H9 (cell line): ENCODE measurements at regions not wholly inside any gene's neighbourhood (a gene's known extent, or its start where the extent isn't known, plus 50 kb on each side); places are given as distances from the start of the nearest gene placed in this dataset.

Experiments
- DNase-seq: peaks from one replicate; pipeline ENCODE4 v3.0.0-alpha.2; 2017
- H2AFZ ChIP-seq: one replicate; pipeline ENCODE4 v1.6.1; 2013; ENCODE audit warnings: mild to moderate bottlenecking, low read length, control low read depth, moderate library complexity
- H2AK5ac ChIP-seq: 2 replicates; pipeline ENCODE4 v1.6.1; 2013; ENCODE audit warnings: low read length, control low read depth, mixed read lengths; ENCODE audit not compliant: insufficient read length
- H2BK120ac ChIP-seq: one replicate; pipeline ENCODE4 v1.6.1; 2013; ENCODE audit warnings: low read depth, mild to moderate bottlenecking, low read length, control low read depth, inconsistent platforms; ENCODE audit not compliant: poor library complexity, severe bottlenecking
- H2BK12ac ChIP-seq: 2 replicates; pipeline ENCODE4 v1.6.1; 2013; ENCODE audit warnings: low read length, control low read depth, mixed read lengths, low read depth; ENCODE audit not compliant: insufficient read length
- H2BK15ac ChIP-seq: 2 replicates; pipeline ENCODE4 v1.6.1; 2013; ENCODE audit warnings: low read depth, low read length, control low read depth
- H2BK20ac ChIP-seq: one replicate; pipeline ENCODE4 v1.6.1; 2013; ENCODE audit warnings: low read depth, mild to moderate bottlenecking, low read length, control low read depth, inconsistent platforms; ENCODE audit not compliant: poor library complexity, severe bottlenecking
- H2BK5ac ChIP-seq: 2 replicates; pipeline ENCODE4 v1.6.1; 2013; ENCODE audit warnings: low read length, control low read depth, mixed read lengths; ENCODE audit not compliant: insufficient read length
- H3K14ac ChIP-seq: 2 replicates; pipeline ENCODE4 v1.6.1; 2013; ENCODE audit warnings: low read length, control low read depth; ENCODE audit not compliant: insufficient read depth
- H3K18ac ChIP-seq: 2 replicates; pipeline ENCODE4 v1.6.1; 2013; ENCODE audit warnings: low read depth, mild to moderate bottlenecking, mixed read lengths, low read length, control low read depth; ENCODE audit not compliant: insufficient read length
- H3K23ac ChIP-seq: 2 replicates; pipeline ENCODE4 v1.6.1; 2013; ENCODE audit warnings: low read length, control low read depth, mixed read lengths, low read depth; ENCODE audit not compliant: insufficient read length
- H3K23me2 ChIP-seq: 2 replicates; pipeline ENCODE4 v1.6.1; 2013; ENCODE audit warnings: low read depth, mild to moderate bottlenecking, mixed read lengths, low read length, control low read depth; ENCODE audit not compliant: insufficient read length, poor library complexity, severe bottlenecking
- H3K27ac ChIP-seq: 2 replicates; pipeline ENCODE4 v1.5.1; 2013; ENCODE audit warnings: low read length, control low read depth, mixed read lengths, low read depth; ENCODE audit not compliant: insufficient read length
- H3K27me3 ChIP-seq: 2 replicates; pipeline ENCODE4 v1.6.1; 2013; ENCODE audit warnings: low read length, control low read depth, inconsistent platforms; ENCODE audit not compliant: insufficient read depth
- H3K4ac ChIP-seq: 2 replicates; pipeline ENCODE4 v1.6.1; 2013; ENCODE audit warnings: low read depth, mild to moderate bottlenecking, control low read depth, inconsistent platforms, low read length, moderate library complexity
- H3K4me1 ChIP-seq: 2 replicates; pipeline ENCODE4 v1.6.1; 2013; ENCODE audit warnings: low read length, control low read depth, inconsistent platforms; ENCODE audit not compliant: insufficient read depth
- H3K4me2 ChIP-seq: 2 replicates; pipeline ENCODE4 v1.6.1; 2013; ENCODE audit warnings: low read length, control low read depth, mixed read lengths; ENCODE audit not compliant: insufficient read length, insufficient read depth
- H3K56ac ChIP-seq: 2 replicates; pipeline ENCODE4 v1.6.1; 2013; ENCODE audit warnings: low read depth, mild to moderate bottlenecking, mixed read lengths, low read length, control low read depth; ENCODE audit not compliant: insufficient read length
- H3K79me1 ChIP-seq: 2 replicates; pipeline ENCODE4 v1.6.1; 2013; ENCODE audit warnings: low read depth, mild to moderate bottlenecking, moderate library complexity, low read length, control low read depth, inconsistent platforms; ENCODE audit not compliant: insufficient read depth, poor library complexity, severe bottlenecking
- H3K79me2 ChIP-seq: 2 replicates; pipeline ENCODE4 v1.6.1; 2013; ENCODE audit warnings: low read length, control low read depth, inconsistent platforms; ENCODE audit not compliant: insufficient read depth
- H3K9ac ChIP-seq: 2 replicates; pipeline ENCODE4 v1.6.1; 2013; ENCODE audit warnings: low read length, control low read depth, mixed read lengths; ENCODE audit not compliant: insufficient read length; ENCODE audit errors: extremely low read depth
- H3K9me3 ChIP-seq: one replicate; pipeline ENCODE4 v1.6.1; 2013; ENCODE audit warnings: low read depth, low read length, inconsistent platforms; ENCODE audit not compliant: control insufficient read depth
- H3T11ph ChIP-seq: one replicate; pipeline ENCODE4 v1.6.1; 2013; ENCODE audit warnings: mild to moderate bottlenecking, low read length, control low read depth, inconsistent platforms
- H4K20me1 ChIP-seq: one replicate; pipeline ENCODE4 v1.6.1; 2013; ENCODE audit not compliant: control insufficient read depth, insufficient read length, insufficient read depth
- H4K5ac ChIP-seq: 2 replicates; pipeline ENCODE4 v1.6.1; 2013; ENCODE audit warnings: low read depth, mild to moderate bottlenecking, mixed read lengths, low read length, control low read depth; ENCODE audit not compliant: insufficient read length
- H4K8ac ChIP-seq: replicated peaks from 2 replicates; pipeline ENCODE4 v1.6.1; 2013; ENCODE audit warnings: low read length, control low read depth, mixed read lengths, low read depth; ENCODE audit not compliant: insufficient read length
- H4K91ac ChIP-seq: 2 replicates; pipeline ENCODE4 v1.6.1; 2013; ENCODE audit warnings: low read depth, mild to moderate bottlenecking, moderate library complexity, mixed read lengths, low read length, control low read depth; ENCODE audit not compliant: insufficient read length
- H3K27ac Mint-ChIP-seq, 3 experiments: 2 replicates in 2 of 3; 3 replicates in 1 of 3; pipeline ENCODE4 v1.8.0; 2020 to 2021; ENCODE audit warnings: mixed read lengths in 3 of 3, mild to moderate bottlenecking in 1 of 3, moderate library complexity in 1 of 3
- H3K27me3 Mint-ChIP-seq: 2 replicates; pipeline ENCODE4 v1.8.0; 2021; ENCODE audit warnings: low read depth, mild to moderate bottlenecking, moderate library complexity, mixed read lengths
- H3K36me3 Mint-ChIP-seq, 3 experiments: 2 replicates in 2 of 3; 3 replicates in 1 of 3; pipeline ENCODE4 v1.8.0; 2020 to 2021; ENCODE audit warnings: low read depth in 3 of 3, mixed read lengths in 3 of 3; ENCODE audit not compliant: insufficient read depth in 1 of 3
- H3K4me1 Mint-ChIP-seq, 2 experiments: 2 replicates each; pipeline ENCODE4 v1.8.0; 2020; ENCODE audit warnings: mixed read lengths in 2 of 2
- H3K4me3 Mint-ChIP-seq, 2 experiments: 2 replicates in 1 of 2; 3 replicates in 1 of 2; pipeline ENCODE4 v1.8.0; 2020 to 2021; ENCODE audit warnings: mild to moderate bottlenecking in 2 of 2, mixed read lengths in 2 of 2, moderate library complexity in 1 of 2
- H3K9me3 Mint-ChIP-seq, 2 experiments: 2 replicates in 1 of 2; 3 replicates in 1 of 2; pipeline ENCODE4 v1.8.0; 2020; ENCODE audit warnings: mild to moderate bottlenecking in 2 of 2, mixed read lengths in 2 of 2, moderate library complexity in 1 of 2
- WGBS: extraction: QIAGEN DNeasy Blood & Tissue Kit; methylation state at CpG from one replicate; pipeline ENCODE4 v1.1.7; 2013; ENCODE audit warnings: missing lambda C conversion rate, low lambda C conversion rate, mixed read lengths; ENCODE audit not compliant: insufficient read length; ENCODE audit errors: extremely low coverage; 5-methylcytosine and 5-hydroxymethylcytosine counted together
- TF ChIP-seq, protein P1 (sequence below): fragments of 200-600 bp; sonication (generic); conservative IDR thresholded peaks from 3 replicates; pipeline ENCODE4 v1.8.0; 2021; ENCODE audit warnings: antibody characterized with exemption, mild to moderate bottlenecking

DNA sequence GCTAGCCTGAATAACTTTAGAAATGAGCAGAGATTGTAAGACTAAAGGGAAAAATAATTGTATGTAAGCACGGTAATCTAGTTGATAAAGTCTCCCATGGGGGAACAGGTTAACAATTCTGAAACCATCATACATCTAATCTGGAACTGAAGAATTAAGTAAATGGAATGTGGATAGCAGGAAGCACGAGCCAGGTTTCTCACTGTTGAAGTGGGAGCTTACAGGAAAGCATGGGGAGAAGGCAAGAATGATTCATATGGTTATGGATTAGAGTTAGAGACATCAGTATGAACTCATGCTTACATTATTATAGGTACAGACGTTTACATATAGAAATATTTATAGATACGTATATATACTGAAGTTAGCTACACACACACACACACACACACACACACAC is 83.0 kb downstream of the LEPR start:
- no peak overlapping the region for H2AFZ ChIP-seq
- no peak overlapping the region for H3K23ac ChIP-seq
- no peak overlapping the region for H2BK15ac ChIP-seq
- H3K79me2 ChIP-seq, result no peaks in the 10 kb centered on the region
- H3K56ac ChIP-seq, result no peak overlapping the region
- WGBS, result no CpG with 5 or more reads among the region's 4 CpGs
- no peak for DNase-seq
- H4K5ac ChIP-seq, result no peak overlapping the region
- H2AK5ac ChIP-seq, result no peak overlapping the region
- H2BK12ac ChIP-seq, result no peak overlapping the region
- H3K23me2 ChIP-seq, result no peaks in the 10 kb centered on the region
- no peak overlapping the region for H3K9ac ChIP-seq
- H4K91ac ChIP-seq, result no peak overlapping the region
- no peaks in the 10 kb centered on the region for H3K79me1 ChIP-seq
- H3K18ac ChIP-seq, result no peak overlapping the region
- no peak overlapping the region for H3K27ac ChIP-seq
- Mint-ChIP-seq H3K4me3 (no peak overlapping the region), H3K27me3 (no peaks in the 10 kb centered on the region; the same call in 1 of the 2 replicates), H3K9me3 (no peaks in the 10 kb centered on the region), H3K4me1 (peaks cover 0 to 4% of the 10 kb centered on the region in 2 experiments; a peak in 1 of 4 replicates), H3K36me3 (no peaks in the 10 kb centered on the region), H3K27ac (no peak overlapping the region)
- H3K9me3 ChIP-seq, result no peaks in the 10 kb centered on the region
- H3K27me3 ChIP-seq, result no peaks in the 10 kb centered on the region
- H3K4ac ChIP-seq, result no peak overlapping the region
- TF ChIP-seq, protein P1, sequence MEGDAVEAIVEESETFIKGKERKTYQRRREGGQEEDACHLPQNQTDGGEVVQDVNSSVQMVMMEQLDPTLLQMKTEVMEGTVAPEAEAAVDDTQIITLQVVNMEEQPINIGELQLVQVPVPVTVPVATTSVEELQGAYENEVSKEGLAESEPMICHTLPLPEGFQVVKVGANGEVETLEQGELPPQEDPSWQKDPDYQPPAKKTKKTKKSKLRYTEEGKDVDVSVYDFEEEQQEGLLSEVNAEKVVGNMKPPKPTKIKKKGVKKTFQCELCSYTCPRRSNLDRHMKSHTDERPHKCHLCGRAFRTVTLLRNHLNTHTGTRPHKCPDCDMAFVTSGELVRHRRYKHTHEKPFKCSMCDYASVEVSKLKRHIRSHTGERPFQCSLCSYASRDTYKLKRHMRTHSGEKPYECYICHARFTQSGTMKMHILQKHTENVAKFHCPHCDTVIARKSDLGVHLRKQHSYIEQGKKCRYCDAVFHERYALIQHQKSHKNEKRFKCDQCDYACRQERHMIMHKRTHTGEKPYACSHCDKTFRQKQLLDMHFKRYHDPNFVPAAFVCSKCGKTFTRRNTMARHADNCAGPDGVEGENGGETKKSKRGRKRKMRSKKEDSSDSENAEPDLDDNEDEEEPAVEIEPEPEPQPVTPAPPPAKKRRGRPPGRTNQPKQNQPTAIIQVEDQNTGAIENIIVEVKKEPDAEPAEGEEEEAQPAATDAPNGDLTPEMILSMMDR, result no peak
- no peak overlapping the region for H4K8ac ChIP-seq
- H4K20me1 ChIP-seq, result no peaks in the 10 kb centered on the region
- H3K4me1 ChIP-seq, result no peaks in the 10 kb centered on the region
- no peak overlapping the region for H2BK120ac ChIP-seq
- H3K4me2 ChIP-seq, result no peak overlapping the region
- H2BK5ac ChIP-seq, result no peak overlapping the region
- H3K14ac ChIP-seq, result no peak overlapping the region
- H2BK20ac ChIP-seq, result no peak overlapping the region
- no peak overlapping the region for H3T11ph ChIP-seq
